H1 (cell line): ENCODE measurements at regions not wholly inside any gene's neighbourhood (a gene's known extent, or its start where the extent isn't known, plus 50 kb on each side); places are given as distances from the start of the nearest gene placed in this dataset.

ENCODE experiments used
- ATF2 ChIP-seq: IDR thresholded peaks from 2 replicates; pipeline ENCODE4 v1.6.1; 2012; ENCODE audit warnings: low read length, inconsistent platforms
- CREB1 ChIP-seq: IDR thresholded peaks from 2 replicates; pipeline ENCODE4 v1.6.1; 2012; ENCODE audit warnings: inconsistent platforms
- RAD21 ChIP-seq, 2 experiments: IDR thresholded peaks in 1 of 2; conservative IDR thresholded peaks in 1 of 2; 2 replicates each; pipeline ENCODE4 v1.6.1; 2011; ENCODE audit warnings: low read depth in 2 of 2, low read length in 2 of 2, improper control_type of control experiment in 1 of 2, inconsistent platforms in 1 of 2, mild to moderate bottlenecking in 1 of 2, moderate library complexity in 1 of 2

- TF ChIP-seq ATF2 (no peak), RAD21 (IDR thresholded peaks at IDR 0.05 in 1 of 2, conservative IDR thresholded peaks at IDR 0.05 in 1 of 2; ENCODE audit: low read depth in 2 of 2, low read length in 2 of 2) (no peak), CREB1 (no peak)
These were observed 927.9 kb upstream of the ACVR2A start for GRCh38 chr2:146916914-146917313.
